ENCODE measurements at regions not wholly inside any gene's neighbourhood (a gene's known extent, or its start where the extent isn't known, plus 50 kb on each side); places are given as distances from the start of the nearest gene placed in this dataset.

- Histone ChIP-seq H3K18ac (ENCODE audit: low read length) (no peak overlapping the region), H2BK5ac (ENCODE audit: low read length) (no peak overlapping the region), H3K36me3 (ENCODE audit: control insufficient read depth, insufficient read depth, low read length) (no peaks in the 10 kb centered on the region), H3K79me1 (ENCODE audit: low read length) (no peaks in the 10 kb centered on the region), H3K4me2 (ENCODE audit: low read length) (no peak overlapping the region), H4K5ac (ENCODE audit: low read length) (no peak overlapping the region), H3K4me1 (ENCODE audit: control insufficient read depth, low read depth, low read length) (no peaks in the 10 kb centered on the region), H3K9ac (ENCODE audit: low read length) (no peak overlapping the region), H4K8ac (ENCODE audit: low read depth, low read length) (no peak overlapping the region), H2BK15ac (replicated peaks; ENCODE audit: low read depth) (no peak overlapping the region), H2BK120ac (ENCODE audit: low read depth, low read length) (no peak overlapping the region), H3K4me3 (ENCODE audit: low read length) (no peak overlapping the region), H3K23ac (ENCODE audit: low read length) (no peak overlapping the region), H3K27me3 (ENCODE audit: insufficient read depth, low read length, poor library complexity) (no peaks in the 10 kb centered on the region), H2AK5ac (ENCODE audit: low read length) (no peak overlapping the region), H3K56ac (ENCODE audit: low read length) (no peak overlapping the region), H3K79me2 (ENCODE audit: control insufficient read depth, insufficient read depth, low read length) (no peaks in the 10 kb centered on the region), H3K4ac (ENCODE audit: low read depth, low read length) (no peak overlapping the region), H3K27ac (ENCODE audit: low read depth, low read length) (no peak overlapping the region)
- WGBS (ENCODE audit: extremely low coverage, insufficient coverage, low lambda C conversion rate), result no CpG with 5 or more reads among the region's 3 CpGs
- no peak for DNase-seq
Observed at GRCh38 chr12:67434671-67435370, 165.7 kb downstream of the CAND1 start.

GRCh38 chr12:67436230-67436629 is 167.1 kb downstream of the CAND1 start:
- DNase-seq, result no peak
- H3K4ac ChIP-seq (ENCODE audit: low read depth, low read length), result no peak overlapping the region

GRCh38 chr12:67437011-67437410 is 167.9 kb downstream of the CAND1 start:
- H3K4ac ChIP-seq (ENCODE audit: low read depth, low read length), result no peak overlapping the region
- H3K9ac ChIP-seq (ENCODE audit: low read length), result no peak overlapping the region
- H3K79me1 ChIP-seq (ENCODE audit: low read length), result no peaks in the 10 kb centered on the region
- no peak overlapping the region for H3K4me3 ChIP-seq (ENCODE audit: low read length)
- WGBS (ENCODE audit: extremely low coverage, insufficient coverage, low lambda C conversion rate), result no CpG with 5 or more reads among the region's 2 CpGs
- H4K8ac ChIP-seq (ENCODE audit: low read depth, low read length), result no peak overlapping the region
- no peak overlapping the region for H2BK15ac ChIP-seq (replicated peaks; ENCODE audit: low read depth)
- H3K27ac ChIP-seq (ENCODE audit: low read depth, low read length), result no peak overlapping the region
- DNase-seq, result no peak
- H3K56ac ChIP-seq (ENCODE audit: low read length), result no peak overlapping the region
- H3K4me2 ChIP-seq (ENCODE audit: low read length), result no peak overlapping the region
- no peak overlapping the region for H3K18ac ChIP-seq (ENCODE audit: low read length)
- no peaks in the 10 kb centered on the region for H3K36me3 ChIP-seq (ENCODE audit: control insufficient read depth, insufficient read depth, low read length)
- no peak overlapping the region for H2BK5ac ChIP-seq (ENCODE audit: low read length)
- H2BK120ac ChIP-seq (ENCODE audit: low read depth, low read length), result no peak overlapping the region
- H3K4me1 ChIP-seq (ENCODE audit: control insufficient read depth, low read depth, low read length), result no peaks in the 10 kb centered on the region
- H3K79me2 ChIP-seq (ENCODE audit: control insufficient read depth, insufficient read depth, low read length), result no peaks in the 10 kb centered on the region
- no peaks in the 10 kb centered on the region for H3K27me3 ChIP-seq (ENCODE audit: insufficient read depth, low read length, poor library complexity)
- H3K23ac ChIP-seq (ENCODE audit: low read length), result no peak overlapping the region
- no peak overlapping the region for H2AK5ac ChIP-seq (ENCODE audit: low read length)
- no peak overlapping the region for H4K5ac ChIP-seq (ENCODE audit: low read length)

More at GRCh38 chr12:67436230-67436629, 167.1 kb downstream of the CAND1 start:
- H3K79me2 ChIP-seq (ENCODE audit: control insufficient read depth, insufficient read depth, low read length), result no peaks in the 10 kb centered on the region
- no peak overlapping the region for H4K5ac ChIP-seq (ENCODE audit: low read length)
- no peak overlapping the region for H2AK5ac ChIP-seq (ENCODE audit: low read length)
- H3K79me1 ChIP-seq (ENCODE audit: low read length), result no peaks in the 10 kb centered on the region
- no peak overlapping the region for H3K18ac ChIP-seq (ENCODE audit: low read length)
- H2BK15ac ChIP-seq (replicated peaks; ENCODE audit: low read depth), result no peak overlapping the region
- H3K27ac ChIP-seq (ENCODE audit: low read depth, low read length), result no peak overlapping the region
- H2BK120ac ChIP-seq (ENCODE audit: low read depth, low read length), result no peak overlapping the region
- no peaks in the 10 kb centered on the region for H3K36me3 ChIP-seq (ENCODE audit: control insufficient read depth, insufficient read depth, low read length)
- no peak overlapping the region for H3K9ac ChIP-seq (ENCODE audit: low read length)
- H3K4me2 ChIP-seq (ENCODE audit: low read length), result no peak overlapping the region
- WGBS (ENCODE audit: extremely low coverage, insufficient coverage, low lambda C conversion rate), result no CpG with 5 or more reads among the region's 2 CpGs
- no peaks in the 10 kb centered on the region for H3K27me3 ChIP-seq (ENCODE audit: insufficient read depth, low read length, poor library complexity)
- no peak overlapping the region for H3K56ac ChIP-seq (ENCODE audit: low read length)
- no peak overlapping the region for H3K23ac ChIP-seq (ENCODE audit: low read length)
- H4K8ac ChIP-seq (ENCODE audit: low read depth, low read length), result no peak overlapping the region
- no peak overlapping the region for H2BK5ac ChIP-seq (ENCODE audit: low read length)
- H3K4me3 ChIP-seq (ENCODE audit: low read length), result no peak overlapping the region
- no peaks in the 10 kb centered on the region for H3K4me1 ChIP-seq (ENCODE audit: control insufficient read depth, low read depth, low read length)

GRCh38 chr12:67439611-67440010 is 170.5 kb downstream of the CAND1 start:
- no peak for DNase-seq
- Histone ChIP-seq H3K23ac (ENCODE audit: low read length) (no peak overlapping the region), H3K4me3 (ENCODE audit: low read length) (no peak overlapping the region), H4K5ac (ENCODE audit: low read length) (no peak overlapping the region), H3K27me3 (ENCODE audit: insufficient read depth, low read length, poor library complexity) (no peaks in the 10 kb centered on the region), H3K4ac (ENCODE audit: low read depth, low read length) (no peak overlapping the region), H2AK5ac (ENCODE audit: low read length) (no peak overlapping the region), H3K18ac (ENCODE audit: low read length) (no peak overlapping the region), H2BK120ac (ENCODE audit: low read depth, low read length) (no peak overlapping the region), H4K8ac (ENCODE audit: low read depth, low read length) (no peak overlapping the region), H3K4me1 (ENCODE audit: control insufficient read depth, low read depth, low read length) (peaks cover 3% of the 10 kb centered on the region), H3K79me1 (ENCODE audit: low read length) (no peaks in the 10 kb centered on the region), H3K56ac (ENCODE audit: low read length) (no peak overlapping the region), H3K36me3 (ENCODE audit: control insufficient read depth, insufficient read depth, low read length) (no peaks in the 10 kb centered on the region), H3K9ac (ENCODE audit: low read length) (no peak overlapping the region), H3K27ac (ENCODE audit: low read depth, low read length) (no peak overlapping the region), H2BK15ac (replicated peaks; ENCODE audit: low read depth) (no peak overlapping the region), H3K4me2 (ENCODE audit: low read length) (no peak overlapping the region), H2BK5ac (ENCODE audit: low read length) (no peak overlapping the region), H3K79me2 (ENCODE audit: control insufficient read depth, insufficient read depth, low read length) (no peaks in the 10 kb centered on the region)
- WGBS (ENCODE audit: extremely low coverage, insufficient coverage, low lambda C conversion rate), result no CpG with 5 or more reads among the region's 3 CpGs

GRCh38 chr12:67441736-67442346 is 172.7 kb downstream of the CAND1 start:
- Histone ChIP-seq H3K27me3 (ENCODE audit: insufficient read depth, low read length, poor library complexity) (no peaks in the 10 kb centered on the region), H2AK5ac (ENCODE audit: low read length) (no peak overlapping the region), H2BK15ac (replicated peaks; ENCODE audit: low read depth) (no peak overlapping the region), H2BK120ac (ENCODE audit: low read depth, low read length) (no peak overlapping the region), H4K5ac (ENCODE audit: low read length) (no peak overlapping the region), H3K36me3 (ENCODE audit: control insufficient read depth, insufficient read depth, low read length) (no peaks in the 10 kb centered on the region), H3K27ac (ENCODE audit: low read depth, low read length) (no peak overlapping the region), H3K79me2 (ENCODE audit: control insufficient read depth, insufficient read depth, low read length) (no peaks in the 10 kb centered on the region), H2BK5ac (ENCODE audit: low read length) (no peak overlapping the region), H3K56ac (ENCODE audit: low read length) (peak overlapping the region; percentile 74), H3K18ac (ENCODE audit: low read length) (no peak overlapping the region), H3K4ac (ENCODE audit: low read depth, low read length) (no peak overlapping the region), H4K8ac (ENCODE audit: low read depth, low read length) (no peak overlapping the region), H3K23ac (ENCODE audit: low read length) (no peak overlapping the region), H3K79me1 (ENCODE audit: low read length) (no peaks in the 10 kb centered on the region), H3K4me1 (ENCODE audit: control insufficient read depth, low read depth, low read length) (peaks cover 3% of the 10 kb centered on the region), H3K4me3 (ENCODE audit: low read length) (no peak overlapping the region), H3K4me2 (ENCODE audit: low read length) (no peak overlapping the region), H3K9ac (ENCODE audit: low read length) (no peak overlapping the region)
- no CpG with 5 or more reads among the region's 12 CpGs for WGBS (ENCODE audit: extremely low coverage, insufficient coverage, low lambda C conversion rate)
- DNase-seq, result peak; percentile 84

Measured in mesendoderm (in vitro differentiated cells).